Neural crest cell (in vitro differentiated cells): ENCODE measurements at regions not wholly inside any gene's neighbourhood (a gene's known extent, or its start where the extent isn't known, plus 50 kb on each side); places are given as distances from the start of the nearest gene placed in this dataset.
A peak's percentile ranks its signal among the peaks of the same experiment; 100 is the strongest.

Experiments used
- DNase-seq: peaks from one replicate; pipeline ENCODE4 v3.0.0; 2021; ENCODE audit warnings: low read depth, mixed read lengths, low spot score
- H3K27ac Mint-ChIP-seq: one replicate; pipeline ENCODE4 v1.8.0; 2021; ENCODE audit warnings: mild to moderate bottlenecking, mixed read lengths; ENCODE audit not compliant: unreplicated experiment
- H3K27me3 Mint-ChIP-seq: 2 replicates; pipeline ENCODE4 v1.8.0; 2021; ENCODE audit warnings: low read depth, mild to moderate bottlenecking, mixed read lengths
- H3K36me3 Mint-ChIP-seq: 2 replicates; pipeline ENCODE4 v1.8.0; 2021; ENCODE audit warnings: low read depth, mild to moderate bottlenecking, mixed read lengths
- H3K4me1 Mint-ChIP-seq: 2 replicates; pipeline ENCODE4 v1.8.0; 2021; ENCODE audit warnings: mixed read lengths
- H3K4me3 Mint-ChIP-seq: one replicate; pipeline ENCODE4 v1.8.0; 2021; ENCODE audit warnings: mild to moderate bottlenecking, mixed read lengths
- H3K9me3 Mint-ChIP-seq: 2 replicates; pipeline ENCODE4 v1.8.0; 2021; ENCODE audit warnings: mixed read lengths
- TF ChIP-seq, protein P1 (sequence below): fragments of 200-600 bp; sonication (generic); conservative IDR thresholded peaks from 2 replicates; pipeline ENCODE4 v1.5.0; 2021; ENCODE audit warnings: antibody characterized with exemption, mild to moderate bottlenecking

DNA sequence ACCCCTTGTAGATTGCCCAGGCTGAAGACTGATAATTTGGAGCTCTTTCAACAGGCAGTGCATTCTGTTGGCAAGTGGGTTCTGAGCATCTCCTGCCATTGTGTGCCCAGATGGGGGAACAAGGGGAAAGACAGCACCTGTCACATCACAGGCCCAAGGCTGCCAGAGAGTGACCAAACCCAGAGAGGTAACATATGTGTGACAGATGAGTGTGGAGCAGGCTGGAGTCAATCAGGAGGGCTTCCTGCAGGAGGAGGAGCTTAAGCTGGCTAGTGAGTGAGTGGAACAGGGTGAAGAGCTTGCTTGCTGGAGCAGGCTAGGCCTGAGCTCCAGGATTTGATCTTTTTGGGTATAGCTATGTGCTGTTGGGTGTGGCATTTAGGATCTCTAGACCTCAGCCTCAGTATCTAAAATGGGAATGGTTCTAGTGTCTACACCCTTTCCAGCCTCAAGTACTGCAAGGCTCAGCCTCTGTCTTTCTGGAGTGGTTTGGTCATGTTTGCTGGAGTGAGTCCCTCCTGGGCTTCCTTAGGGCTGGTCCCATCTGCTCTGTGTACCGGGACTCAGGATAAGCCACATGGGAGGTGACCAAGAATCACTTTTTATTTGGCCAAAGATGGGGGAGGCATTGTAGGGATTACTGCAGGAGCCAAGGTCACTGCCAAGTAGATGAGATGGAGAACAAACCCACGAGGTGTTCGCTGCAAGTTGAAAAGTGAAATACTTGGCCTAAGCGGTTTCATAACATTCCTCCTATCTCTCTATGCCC is 152.4 kb upstream of the TSHZ3 start:
- Mint-ChIP-seq H3K27ac (no peak overlapping the region), H3K4me1 (no peaks in the 10 kb centered on the region), H3K36me3 (no peaks in the 10 kb centered on the region), H3K9me3 (no peaks in the 10 kb centered on the region), H3K27me3 (peaks cover 12% of the 10 kb centered on the region), H3K4me3 (no peak overlapping the region)
- TF ChIP-seq, protein P1, sequence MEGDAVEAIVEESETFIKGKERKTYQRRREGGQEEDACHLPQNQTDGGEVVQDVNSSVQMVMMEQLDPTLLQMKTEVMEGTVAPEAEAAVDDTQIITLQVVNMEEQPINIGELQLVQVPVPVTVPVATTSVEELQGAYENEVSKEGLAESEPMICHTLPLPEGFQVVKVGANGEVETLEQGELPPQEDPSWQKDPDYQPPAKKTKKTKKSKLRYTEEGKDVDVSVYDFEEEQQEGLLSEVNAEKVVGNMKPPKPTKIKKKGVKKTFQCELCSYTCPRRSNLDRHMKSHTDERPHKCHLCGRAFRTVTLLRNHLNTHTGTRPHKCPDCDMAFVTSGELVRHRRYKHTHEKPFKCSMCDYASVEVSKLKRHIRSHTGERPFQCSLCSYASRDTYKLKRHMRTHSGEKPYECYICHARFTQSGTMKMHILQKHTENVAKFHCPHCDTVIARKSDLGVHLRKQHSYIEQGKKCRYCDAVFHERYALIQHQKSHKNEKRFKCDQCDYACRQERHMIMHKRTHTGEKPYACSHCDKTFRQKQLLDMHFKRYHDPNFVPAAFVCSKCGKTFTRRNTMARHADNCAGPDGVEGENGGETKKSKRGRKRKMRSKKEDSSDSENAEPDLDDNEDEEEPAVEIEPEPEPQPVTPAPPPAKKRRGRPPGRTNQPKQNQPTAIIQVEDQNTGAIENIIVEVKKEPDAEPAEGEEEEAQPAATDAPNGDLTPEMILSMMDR, result no peak
- no peak for DNase-seq

DNA sequence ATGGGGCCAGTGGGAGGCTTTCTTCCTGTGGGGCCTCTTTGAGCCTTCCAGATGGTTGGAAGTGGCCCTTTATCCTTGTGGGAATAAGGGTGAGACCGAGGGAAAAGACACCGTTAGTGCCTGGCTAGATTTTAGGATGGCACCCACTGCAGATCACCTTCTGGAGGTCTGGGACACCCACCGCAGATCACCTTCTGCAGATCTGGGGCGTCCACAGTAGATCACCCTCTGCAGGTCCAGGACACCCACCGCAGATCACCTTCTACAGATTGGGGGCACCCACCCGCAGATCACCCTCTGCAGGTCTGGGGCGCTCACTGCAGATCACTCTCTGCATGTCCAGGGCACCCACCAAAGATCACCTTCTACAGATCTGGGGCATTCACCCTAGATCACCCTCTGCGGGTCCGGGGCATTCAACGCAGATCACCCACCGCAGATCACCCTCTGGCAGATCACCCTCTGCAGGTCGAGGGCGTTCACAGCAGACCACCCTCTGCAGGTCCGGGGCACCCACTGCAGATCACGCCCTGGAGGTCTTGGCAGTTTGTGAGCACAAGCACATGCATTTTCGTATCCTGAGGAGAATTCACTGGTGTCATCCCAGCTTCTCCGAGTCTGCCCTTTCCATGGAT is 153.4 kb upstream of the TSHZ3 start:
- no peaks in the 10 kb centered on the region for H3K4me1 Mint-ChIP-seq
- H3K4me3 Mint-ChIP-seq, result no peak overlapping the region
- H3K27ac Mint-ChIP-seq, result no peak overlapping the region
- TF ChIP-seq, protein P1, result no peak
- no peaks in the 10 kb centered on the region for H3K9me3 Mint-ChIP-seq
- DNase-seq, result no peak
- no peaks in the 10 kb centered on the region for H3K36me3 Mint-ChIP-seq
- peaks cover 12% of the 10 kb centered on the region for H3K27me3 Mint-ChIP-seq

DNA sequence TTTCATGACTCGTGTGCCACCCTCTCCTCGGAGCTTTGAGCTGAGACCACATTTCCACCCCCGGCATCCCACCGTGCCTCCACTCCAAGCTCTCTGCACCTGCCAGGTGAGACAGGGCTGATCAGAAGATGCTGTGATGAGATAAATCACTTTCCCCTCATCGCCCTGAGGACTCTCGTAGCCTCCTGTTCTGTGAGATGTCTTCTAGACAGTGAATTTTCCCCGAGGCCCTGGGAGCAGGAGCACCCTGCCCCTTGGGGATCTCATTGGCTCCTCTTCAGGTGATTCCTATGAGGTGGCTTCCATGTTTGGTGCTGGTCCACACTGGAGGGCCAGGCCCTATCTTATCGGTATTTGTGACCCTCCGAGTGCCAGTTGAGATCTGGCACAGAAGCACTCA is 154.0 kb upstream of the TSHZ3 start:
- no peak for DNase-seq
- peaks cover 15% of the 10 kb centered on the region for H3K27me3 Mint-ChIP-seq
- TF ChIP-seq, protein P1, result no peak
- H3K4me1 Mint-ChIP-seq, result no peaks in the 10 kb centered on the region
- H3K36me3 Mint-ChIP-seq, result no peaks in the 10 kb centered on the region
- H3K9me3 Mint-ChIP-seq, result no peaks in the 10 kb centered on the region
- H3K27ac Mint-ChIP-seq, result no peak overlapping the region
- no peak overlapping the region for H3K4me3 Mint-ChIP-seq

DNA sequence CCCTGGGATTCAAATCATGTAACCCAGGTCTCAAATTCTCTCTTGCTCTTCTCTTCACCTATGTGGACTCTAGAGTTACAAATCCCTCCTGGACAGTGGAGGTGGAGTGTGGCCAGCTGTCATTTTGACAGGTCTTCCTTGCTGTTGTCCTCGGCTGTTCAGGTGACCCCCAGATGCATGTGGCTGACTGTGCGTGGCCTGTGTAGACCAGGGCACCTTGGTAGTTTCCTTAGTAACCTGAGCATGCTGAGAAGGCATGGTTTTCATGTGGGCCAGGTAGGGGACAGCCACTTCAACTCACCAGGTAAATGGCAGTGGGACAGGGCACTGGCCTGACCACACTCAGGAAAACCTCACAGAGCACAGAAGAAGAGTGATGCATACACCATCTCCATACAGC is 155.0 kb upstream of the TSHZ3 start:
- H3K36me3 Mint-ChIP-seq, result no peaks in the 10 kb centered on the region
- TF ChIP-seq, protein P1, result no peak
- no peak overlapping the region for H3K4me3 Mint-ChIP-seq
- DNase-seq, result no peak
- no peaks in the 10 kb centered on the region for H3K9me3 Mint-ChIP-seq
- H3K27me3 Mint-ChIP-seq, result peaks cover 21% of the 10 kb centered on the region
- no peaks in the 10 kb centered on the region for H3K4me1 Mint-ChIP-seq
- H3K27ac Mint-ChIP-seq, result peak overlapping the region; percentile 24

DNA sequence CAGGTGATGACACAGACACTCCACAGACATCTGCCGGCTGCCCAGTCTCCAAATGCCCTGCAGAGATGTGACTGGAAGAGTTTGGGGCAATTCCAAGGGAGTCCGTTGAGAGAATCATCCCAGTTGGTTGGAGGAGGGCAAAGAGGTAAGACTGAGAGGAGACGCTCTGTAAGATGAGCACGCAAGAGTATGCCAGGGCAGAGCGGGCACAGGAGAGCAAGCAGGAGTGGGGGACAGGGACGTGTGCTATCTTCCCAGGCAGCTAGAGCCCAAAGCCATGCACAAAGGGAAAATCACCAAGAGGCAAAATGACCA is 156.3 kb upstream of the TSHZ3 start:
- H3K27ac Mint-ChIP-seq, result no peak overlapping the region

More for the DNA sequence above, 156.3 kb upstream of the TSHZ3 start:
- TF ChIP-seq, protein P1, result no peak
- H3K4me3 Mint-ChIP-seq, result no peak overlapping the region
- no peaks in the 10 kb centered on the region for H3K9me3 Mint-ChIP-seq
- peaks cover 21% of the 10 kb centered on the region for H3K27me3 Mint-ChIP-seq
- H3K36me3 Mint-ChIP-seq, result no peaks in the 10 kb centered on the region
- no peaks in the 10 kb centered on the region for H3K4me1 Mint-ChIP-seq
- no peak for DNase-seq
